Kidney epithelial cell (primary cell): ENCODE measurements at regions not wholly inside any gene's neighbourhood (a gene's known extent, or its start where the extent isn't known, plus 50 kb on each side); places are given as distances from the start of the nearest gene placed in this dataset.
"Not testable (repeated sequence)": the region's sequence is repeated elsewhere in the genome, so short reads cannot be mapped to it uniquely, and the experiment has no call there.

Experiments
- DNase-seq: peaks from one replicate; pipeline ENCODE4 v3.0.0-alpha.2; 2010; ENCODE audit warnings: low read depth
- H3K27me3 ChIP-seq: 2 replicates; pipeline ENCODE4 v1.6.0; 2011; ENCODE audit warnings: low read length; ENCODE audit not compliant: control insufficient read depth, insufficient read depth
- H3K36me3 ChIP-seq: 2 replicates; pipeline ENCODE4 v1.5.1; 2011; ENCODE audit warnings: low read length; ENCODE audit not compliant: control insufficient read depth, insufficient read depth
- H3K4me3 ChIP-seq: 2 replicates; pipeline ENCODE4 v1.5.1; 2011; ENCODE audit warnings: low read depth, mild to moderate bottlenecking, control low read depth, low read length
- CTCF ChIP-seq: IDR thresholded peaks from 2 replicates; pipeline ENCODE4 v1.5.1; 2011; ENCODE audit warnings: mild to moderate bottlenecking, moderate library complexity, low read length, control low read depth, inconsistent platforms; ENCODE audit not compliant: insufficient read depth, poor library complexity, severe bottlenecking

- no peaks in the 10 kb centered on the region for H3K36me3 ChIP-seq
- no peak for TF ChIP-seq CTCF
- no peak for DNase-seq
- no peak overlapping the region for H3K4me3 ChIP-seq
- no peaks in the 10 kb centered on the region for H3K27me3 ChIP-seq
Observed at GRCh38 chr14:97806891-97807290, 1009.7 kb downstream of the VRK1 start.

DNA sequence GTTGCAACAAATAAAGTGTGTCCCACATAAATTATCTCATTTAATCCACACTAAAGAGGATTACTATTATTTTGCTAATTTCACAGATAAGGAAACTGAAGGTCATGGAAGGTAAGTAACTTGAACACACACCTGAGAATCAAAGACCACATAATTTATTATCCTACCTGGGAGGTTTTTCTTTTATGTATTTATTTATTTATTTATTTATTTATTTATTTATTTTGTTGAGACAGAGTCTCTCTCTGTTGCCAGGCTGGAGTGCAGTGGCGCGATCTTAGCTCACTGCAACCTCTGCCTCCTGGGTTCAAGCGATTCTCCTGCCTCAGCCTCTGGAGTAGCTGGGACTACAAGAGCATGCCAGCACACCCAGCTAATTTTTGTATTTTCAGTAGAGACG lies 1011.4 kb downstream of the VRK1 start:
- H3K27me3 ChIP-seq, DNase-seq: not testable (repeated sequence)

DNA sequence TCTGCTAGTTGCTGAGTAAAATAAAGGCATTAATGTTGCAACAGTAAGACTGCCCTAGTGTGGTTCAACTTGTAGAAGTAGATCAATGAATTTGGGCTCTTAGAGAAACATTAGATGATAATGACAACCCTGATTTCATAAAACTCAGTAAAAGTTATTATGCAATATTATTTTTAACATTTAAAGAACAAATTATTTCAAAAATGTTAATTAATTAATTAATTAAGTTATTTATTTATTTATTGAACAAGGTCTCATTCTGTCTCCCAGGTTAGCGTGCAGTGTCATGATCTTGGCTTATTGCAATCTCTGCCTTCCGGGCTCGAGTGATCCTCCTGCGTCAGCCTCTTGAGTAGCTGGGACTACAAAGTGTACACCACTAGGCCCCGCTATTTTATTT lies 1016.4 kb downstream of the VRK1 start:
- no peak overlapping the region for H3K4me3 ChIP-seq
- H3K36me3 ChIP-seq = no peaks in the 10 kb centered on the region
- DNase-seq = no peak
- no peak for TF ChIP-seq CTCF
- H3K27me3 ChIP-seq = no peaks in the 10 kb centered on the region

More for the DNA sequence above, 1011.4 kb downstream of the VRK1 start:
- not testable (repeated sequence) for H3K4me3 ChIP-seq, H3K36me3 ChIP-seq

GRCh38 chr14:97820781-97821180 lies 1023.6 kb downstream of the VRK1 start:
- no peak for DNase-seq
- no peak for TF ChIP-seq CTCF
- no peaks in the 10 kb centered on the region for H3K36me3 ChIP-seq
- H3K27me3 ChIP-seq = no peaks in the 10 kb centered on the region
- no peak overlapping the region for H3K4me3 ChIP-seq

- no peaks in the 10 kb centered on the region for H3K27me3 ChIP-seq
- no peak for TF ChIP-seq CTCF
Observed at GRCh38 chr14:97824218-97824617, 1027.0 kb downstream of the VRK1 start.

GRCh38 chr14:97827746-97828145 lies 1030.6 kb downstream of the VRK1 start:
- no peak for TF ChIP-seq CTCF
- DNase-seq = no peak
- H3K36me3 ChIP-seq = no peaks in the 10 kb centered on the region
- H3K27me3 ChIP-seq = no peaks in the 10 kb centered on the region
- no peak overlapping the region for H3K4me3 ChIP-seq

More at GRCh38 chr14:97824218-97824617, 1027.0 kb downstream of the VRK1 start:
- Histone ChIP-seq H3K4me3 (no peak overlapping the region), H3K36me3 (no peaks in the 10 kb centered on the region)
- DNase-seq = no peak
